ENCODE measurements at regions not wholly inside any gene's neighbourhood (a gene's known extent, or its start where the extent isn't known, plus 50 kb on each side); places are given as distances from the start of the nearest gene placed in this dataset.

- Histone ChIP-seq H4K20me1 (ENCODE audit: control insufficient read depth, insufficient read depth, low read depth, low read length) (no peaks in the 10 kb centered on the region), H3K4me3 (ENCODE audit: low read length) (no peak overlapping the region), H3K9me3 (ENCODE audit: control insufficient read depth, insufficient read depth, low read length) (no peaks in the 10 kb centered on the region; the same call in 1 of the 2 replicates), H3K4me2 (ENCODE audit: low read length) (no peak overlapping the region), H3K9me2 (replicated peaks; ENCODE audit: control insufficient read depth, low read length) (no peaks in the 10 kb centered on the region), H3K27ac (ENCODE audit: low read depth, low read length) (no peak overlapping the region), H3K27me3 (ENCODE audit: control insufficient read depth, low read length) (no peaks in the 10 kb centered on the region), H3K4me1 (ENCODE audit: control insufficient read depth, low read length) (no peaks in the 10 kb centered on the region), H3F3A (ENCODE audit: control insufficient read depth, insufficient read depth) (no peaks in the 10 kb centered on the region), H3K79me2 (ENCODE audit: control insufficient read depth, low read length) (no peaks in the 10 kb centered on the region), H3K36me3 (ENCODE audit: control insufficient read depth, low read length) (no peaks in the 10 kb centered on the region)
- TF ChIP-seq CTCF (IDR thresholded peaks at IDR 0.05; ENCODE audit: low read depth, low read length, poor library complexity, severe bottlenecking) (no peak), EZH2phosphoT487 (IDR thresholded peaks at IDR 0.05; ENCODE audit: borderline replicate concordance, low read length) (no peak)
Observed at GRCh38 chr2:154603682-154604081, 94.8 kb upstream of the KCNJ3 start.

GRCh38 chr2:154608438-154608837, 90.1 kb upstream of the KCNJ3 start:
- H3K4me3 ChIP-seq (ENCODE audit: low read length), result no peak overlapping the region
- no peaks in the 10 kb centered on the region for H3K9me2 ChIP-seq (replicated peaks; ENCODE audit: control insufficient read depth, low read length)
- no peaks in the 10 kb centered on the region for H3K4me1 ChIP-seq (ENCODE audit: control insufficient read depth, low read length)
- H3K4me2 ChIP-seq (ENCODE audit: low read length), result no peak overlapping the region
- H4K20me1 ChIP-seq (ENCODE audit: control insufficient read depth, insufficient read depth, low read depth, low read length), result no peaks in the 10 kb centered on the region
- TF ChIP-seq CTCF (IDR thresholded peaks at IDR 0.05; ENCODE audit: low read depth, low read length, poor library complexity, severe bottlenecking) (no peak), EZH2phosphoT487 (IDR thresholded peaks at IDR 0.05; ENCODE audit: borderline replicate concordance, low read length) (no peak)
- H3K36me3 ChIP-seq (ENCODE audit: control insufficient read depth, low read length), result no peaks in the 10 kb centered on the region
- no peaks in the 10 kb centered on the region for H3F3A ChIP-seq (ENCODE audit: control insufficient read depth, insufficient read depth)
- H3K27me3 ChIP-seq (ENCODE audit: control insufficient read depth, low read length), result no peaks in the 10 kb centered on the region
- no peaks in the 10 kb centered on the region for H3K79me2 ChIP-seq (ENCODE audit: control insufficient read depth, low read length)
- H3K27ac ChIP-seq (ENCODE audit: low read depth, low read length), result no peak overlapping the region
- H3K9me3 ChIP-seq (ENCODE audit: control insufficient read depth, insufficient read depth, low read length), result no peaks in the 10 kb centered on the region

GRCh38 chr2:154614906-154615305, 83.6 kb upstream of the KCNJ3 start:
- Histone ChIP-seq H4K20me1 (ENCODE audit: control insufficient read depth, insufficient read depth, low read depth, low read length) (no peaks in the 10 kb centered on the region), H3K4me1 (ENCODE audit: control insufficient read depth, low read length) (no peaks in the 10 kb centered on the region), H3K4me3 (ENCODE audit: low read length) (no peak overlapping the region), H3K4me2 (ENCODE audit: low read length) (no peak overlapping the region), H3K79me2 (ENCODE audit: control insufficient read depth, low read length) (no peaks in the 10 kb centered on the region), H3K9me2 (replicated peaks; ENCODE audit: control insufficient read depth, low read length) (no peaks in the 10 kb centered on the region; the same call in 1 of the 2 replicates), H3K36me3 (ENCODE audit: control insufficient read depth, low read length) (no peaks in the 10 kb centered on the region), H3F3A (ENCODE audit: control insufficient read depth, insufficient read depth) (no peaks in the 10 kb centered on the region), H3K27me3 (ENCODE audit: control insufficient read depth, low read length) (no peaks in the 10 kb centered on the region), H3K9me3 (ENCODE audit: control insufficient read depth, insufficient read depth, low read length) (no peaks in the 10 kb centered on the region), H3K27ac (ENCODE audit: low read depth, low read length) (no peak overlapping the region)
- TF ChIP-seq CTCF (IDR thresholded peaks at IDR 0.05; ENCODE audit: low read depth, low read length, poor library complexity, severe bottlenecking), result no peak
- TF ChIP-seq EZH2phosphoT487 (IDR thresholded peaks at IDR 0.05; ENCODE audit: borderline replicate concordance, low read length), result no peak

GRCh38 chr2:154616659-154617058, 81.8 kb upstream of the KCNJ3 start:
- Histone ChIP-seq H3K36me3 (ENCODE audit: control insufficient read depth, low read length) (no peaks in the 10 kb centered on the region), H3K4me2 (ENCODE audit: low read length) (no peak overlapping the region), H3K9me2 (replicated peaks; ENCODE audit: control insufficient read depth, low read length) (no peaks in the 10 kb centered on the region; the same call in 1 of the 2 replicates), H3K27ac (ENCODE audit: low read depth, low read length) (no peak overlapping the region), H3K27me3 (ENCODE audit: control insufficient read depth, low read length) (no peaks in the 10 kb centered on the region), H3K4me1 (ENCODE audit: control insufficient read depth, low read length) (no peaks in the 10 kb centered on the region), H3K4me3 (ENCODE audit: low read length) (no peak overlapping the region), H3K79me2 (ENCODE audit: control insufficient read depth, low read length) (no peaks in the 10 kb centered on the region), H3F3A (ENCODE audit: control insufficient read depth, insufficient read depth) (no peaks in the 10 kb centered on the region), H4K20me1 (ENCODE audit: control insufficient read depth, insufficient read depth, low read depth, low read length) (no peaks in the 10 kb centered on the region), H3K9me3 (ENCODE audit: control insufficient read depth, insufficient read depth, low read length) (no peaks in the 10 kb centered on the region)
- no peak for TF ChIP-seq CTCF (IDR thresholded peaks at IDR 0.05; ENCODE audit: low read depth, low read length, poor library complexity, severe bottlenecking)
- no peak for TF ChIP-seq EZH2phosphoT487 (IDR thresholded peaks at IDR 0.05; ENCODE audit: borderline replicate concordance, low read length)
